ENCODE measurements at regions not wholly inside any gene's neighbourhood (a gene's known extent, or its start where the extent isn't known, plus 50 kb on each side); places are given as distances from the start of the nearest gene placed in this dataset.

DNA sequence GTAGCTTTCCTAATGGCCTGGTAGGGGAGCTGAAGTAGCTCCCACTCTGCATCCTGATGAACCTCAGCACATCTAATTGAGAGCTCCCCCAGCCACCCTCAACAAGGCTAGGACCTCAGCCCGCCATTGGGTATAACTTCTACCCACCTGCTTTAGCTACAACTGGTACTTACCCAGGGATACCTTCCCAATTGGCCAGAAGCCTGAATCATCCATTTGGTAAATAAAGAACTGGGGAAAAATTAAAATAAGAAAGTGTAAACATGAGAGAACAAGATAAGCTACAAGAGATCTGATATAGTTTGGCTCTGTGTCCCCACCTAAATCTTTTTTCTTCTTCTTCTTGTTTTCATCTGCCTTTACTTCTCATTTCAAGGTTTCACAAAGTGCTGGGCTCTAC is 372.0 kb downstream of the CMPK2 start:
- DNase-seq: no peak
- TF ChIP-seq, protein P1, sequence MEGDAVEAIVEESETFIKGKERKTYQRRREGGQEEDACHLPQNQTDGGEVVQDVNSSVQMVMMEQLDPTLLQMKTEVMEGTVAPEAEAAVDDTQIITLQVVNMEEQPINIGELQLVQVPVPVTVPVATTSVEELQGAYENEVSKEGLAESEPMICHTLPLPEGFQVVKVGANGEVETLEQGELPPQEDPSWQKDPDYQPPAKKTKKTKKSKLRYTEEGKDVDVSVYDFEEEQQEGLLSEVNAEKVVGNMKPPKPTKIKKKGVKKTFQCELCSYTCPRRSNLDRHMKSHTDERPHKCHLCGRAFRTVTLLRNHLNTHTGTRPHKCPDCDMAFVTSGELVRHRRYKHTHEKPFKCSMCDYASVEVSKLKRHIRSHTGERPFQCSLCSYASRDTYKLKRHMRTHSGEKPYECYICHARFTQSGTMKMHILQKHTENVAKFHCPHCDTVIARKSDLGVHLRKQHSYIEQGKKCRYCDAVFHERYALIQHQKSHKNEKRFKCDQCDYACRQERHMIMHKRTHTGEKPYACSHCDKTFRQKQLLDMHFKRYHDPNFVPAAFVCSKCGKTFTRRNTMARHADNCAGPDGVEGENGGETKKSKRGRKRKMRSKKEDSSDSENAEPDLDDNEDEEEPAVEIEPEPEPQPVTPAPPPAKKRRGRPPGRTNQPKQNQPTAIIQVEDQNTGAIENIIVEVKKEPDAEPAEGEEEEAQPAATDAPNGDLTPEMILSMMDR (IDR thresholded peaks at IDR 0.05): no peak
- TF ChIP-seq POLR2AphosphoS5 (IDR thresholded peaks at IDR 0.05) (no peak), EP300 (IDR thresholded peaks at IDR 0.05) (no peak), POLR2A (IDR thresholded peaks at IDR 0.05) (no peak)
- Histone ChIP-seq H3K36me3 (no peaks in the 10 kb centered on the region), H3K9me3 (no peaks in the 10 kb centered on the region), H3K27ac (no peak overlapping the region), H3K4me1 (peaks cover 0 to 14% (median 7%) of the 10 kb centered on the region in 4 donors), H3K4me3 (no peak overlapping the region), H3K27me3 (no peaks in the 10 kb centered on the region)
- intact Hi-C loops (cut with DNase I; ENCODE audit: low total_unique reads): no loop called here
- WGBS, 5 donors: 21 to 67% (median 40%) methylated on average over 1 of the region's 1 CpG

DNA sequence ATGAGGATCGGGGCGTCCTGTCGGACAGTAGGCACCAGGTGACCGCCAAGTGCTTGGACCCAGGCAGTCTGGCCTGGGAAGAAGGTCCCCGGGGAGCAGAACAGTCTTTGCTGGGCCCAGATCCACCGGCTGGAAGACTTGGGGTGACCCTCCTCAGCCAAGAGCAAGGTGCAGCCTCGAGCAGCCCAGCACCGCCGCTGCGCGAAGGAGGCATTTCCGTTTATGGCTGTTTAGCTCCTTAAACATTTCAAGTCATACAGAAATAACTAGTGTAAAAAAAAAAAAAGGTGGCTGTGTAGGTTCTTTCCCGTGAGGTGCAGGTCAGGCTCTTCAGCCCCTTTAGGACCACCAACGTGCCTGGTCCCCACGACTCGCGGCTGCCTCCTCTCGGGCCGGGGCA is 370.2 kb downstream of the CMPK2 start:
- no peak for DNase-seq

DNA sequence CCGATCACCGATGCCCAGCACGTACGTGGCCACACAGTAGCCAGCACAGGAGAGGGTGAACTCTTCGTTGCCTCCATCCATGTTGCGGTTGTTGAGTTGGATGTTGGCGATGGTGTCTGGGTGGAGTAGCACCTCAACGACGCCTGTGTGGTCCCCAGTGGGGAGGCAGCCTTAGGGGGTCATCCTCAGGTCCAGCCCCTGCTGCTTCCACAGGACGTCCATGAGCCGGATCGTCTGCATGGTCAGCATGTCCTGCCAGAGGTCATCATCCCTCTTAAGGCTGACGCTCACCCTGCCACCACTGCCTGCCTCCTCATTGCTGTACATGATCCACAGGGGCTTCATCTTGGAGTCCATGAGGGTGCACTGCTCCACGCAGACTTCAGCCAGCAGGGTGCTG is 369.3 kb downstream of the CMPK2 start:
- Histone ChIP-seq H3K4me3 (no peak overlapping the region), H3K9me3 (no peaks in the 10 kb centered on the region), H3K27me3 (no peaks in the 10 kb centered on the region), H3K36me3 (no peaks in the 10 kb centered on the region), H3K27ac (no peak overlapping the region), H3K4me1 (peaks cover 0 to 14% (median 7%) of the 10 kb centered on the region in 4 donors)
- DNase-seq: no peak
- 89 to 97% (median 96%) methylated on average over 11 to 14 of the region's 14 CpGs for WGBS, 5 donors
- intact Hi-C loops (cut with DNase I; ENCODE audit: low total_unique reads): no loop called here
- TF ChIP-seq POLR2A (IDR thresholded peaks at IDR 0.05): no peak
- TF ChIP-seq POLR2AphosphoS5 (IDR thresholded peaks at IDR 0.05): no peak
- no peak for TF ChIP-seq EP300 (IDR thresholded peaks at IDR 0.05)
- TF ChIP-seq, protein P1 (IDR thresholded peaks at IDR 0.05): no peak

More for the DNA sequence above, 370.2 kb downstream of the CMPK2 start:
- H3K9me3 ChIP-seq: no peaks in the 10 kb centered on the region
- H3K27me3 ChIP-seq: no peaks in the 10 kb centered on the region
- no peak overlapping the region for H3K27ac ChIP-seq
- TF ChIP-seq EP300 (IDR thresholded peaks at IDR 0.05) (no peak), POLR2AphosphoS5 (IDR thresholded peaks at IDR 0.05) (no peak), POLR2A (IDR thresholded peaks at IDR 0.05) (no peak)
- TF ChIP-seq, protein P1 (IDR thresholded peaks at IDR 0.05): no peak
- H3K36me3 ChIP-seq: no peaks in the 10 kb centered on the region
- intact Hi-C loops (cut with DNase I; ENCODE audit: low total_unique reads): no loop called here
- H3K4me1 ChIP-seq: peaks cover 0 to 14% (median 7%) of the 10 kb centered on the region in 4 donors
- WGBS, 5 donors: 94 to 97% (median 95%) methylated on average over 19 of the region's 19 CpGs
- H3K4me3 ChIP-seq: no peak overlapping the region

DNA sequence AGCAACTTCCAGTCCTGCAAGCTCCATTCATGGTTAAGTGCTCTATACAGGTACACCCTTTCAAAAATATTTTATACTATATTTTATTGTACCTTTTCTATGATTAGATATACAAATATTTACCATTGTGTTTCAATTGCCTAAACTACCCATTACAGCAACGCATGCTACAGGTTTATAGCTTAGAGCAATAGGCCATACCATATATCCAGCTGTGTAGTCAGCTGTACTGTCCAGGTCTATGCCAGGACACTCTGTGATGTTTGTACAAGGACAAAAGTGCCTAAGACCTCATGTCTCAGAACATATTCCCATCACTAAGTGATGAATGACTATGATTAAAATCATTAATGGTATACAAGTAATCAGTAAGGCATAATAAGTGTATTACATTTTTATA is 368.7 kb downstream of the CMPK2 start:
- Histone ChIP-seq H3K4me3 (no peak overlapping the region), H3K9me3 (no peaks in the 10 kb centered on the region), H3K36me3 (no peaks in the 10 kb centered on the region), H3K4me1 (peaks cover 0 to 13% (median 6%) of the 10 kb centered on the region in 4 donors), H3K27ac (no peak overlapping the region), H3K27me3 (no peaks in the 10 kb centered on the region)
- intact Hi-C loops (cut with DNase I; ENCODE audit: low total_unique reads): no loop called here
- DNase-seq: no peak
- 60 to 97% (median 65%) methylated on average over 1 of the region's 1 CpG for WGBS, 5 donors
- TF ChIP-seq POLR2AphosphoS5 (IDR thresholded peaks at IDR 0.05) (no peak), POLR2A (IDR thresholded peaks at IDR 0.05) (no peak)

DNA sequence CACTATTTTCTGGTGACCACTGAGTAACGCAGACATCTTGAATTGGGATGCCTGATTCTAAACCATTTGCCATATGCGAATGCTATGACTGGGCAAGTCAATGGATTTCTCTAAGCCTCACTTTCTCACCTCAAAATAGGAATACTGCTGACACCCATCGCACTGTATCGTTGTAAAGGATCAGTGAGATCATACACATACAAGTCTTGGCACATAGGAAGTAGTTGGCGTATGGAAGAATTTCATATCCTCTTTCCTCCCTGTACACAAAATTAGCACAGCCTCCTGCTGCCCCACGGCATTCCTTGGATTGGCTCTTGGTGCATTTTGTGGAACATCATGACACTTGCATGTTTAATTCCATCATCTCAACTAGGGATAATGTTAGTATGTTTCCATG is 366.9 kb downstream of the CMPK2 start:
- no peaks in the 10 kb centered on the region for H3K36me3 ChIP-seq
- H3K27ac ChIP-seq: no peak overlapping the region
- WGBS, 5 donors: 95 to 98% (median 96%) methylated on average over 6 of the region's 6 CpGs
- no peaks in the 10 kb centered on the region for H3K27me3 ChIP-seq
- DNase-seq: no peak
- peaks cover 0 to 3% (median under 1%) of the 10 kb centered on the region in 4 donors for H3K4me1 ChIP-seq
- no peaks in the 10 kb centered on the region for H3K9me3 ChIP-seq
- TF ChIP-seq POLR2AphosphoS5 (IDR thresholded peaks at IDR 0.05): no peak
- TF ChIP-seq, protein P1 (IDR thresholded peaks at IDR 0.05): no peak
- TF ChIP-seq EP300 (IDR thresholded peaks at IDR 0.05): no peak
- H3K4me3 ChIP-seq: no peak overlapping the region
- intact Hi-C loops (cut with DNase I; ENCODE audit: low total_unique reads): no loop called here
